ENCODE measurements at regions not wholly inside any gene's neighbourhood (a gene's known extent, or its start where the extent isn't known, plus 50 kb on each side); places are given as distances from the start of the nearest gene placed in this dataset.

DNA sequence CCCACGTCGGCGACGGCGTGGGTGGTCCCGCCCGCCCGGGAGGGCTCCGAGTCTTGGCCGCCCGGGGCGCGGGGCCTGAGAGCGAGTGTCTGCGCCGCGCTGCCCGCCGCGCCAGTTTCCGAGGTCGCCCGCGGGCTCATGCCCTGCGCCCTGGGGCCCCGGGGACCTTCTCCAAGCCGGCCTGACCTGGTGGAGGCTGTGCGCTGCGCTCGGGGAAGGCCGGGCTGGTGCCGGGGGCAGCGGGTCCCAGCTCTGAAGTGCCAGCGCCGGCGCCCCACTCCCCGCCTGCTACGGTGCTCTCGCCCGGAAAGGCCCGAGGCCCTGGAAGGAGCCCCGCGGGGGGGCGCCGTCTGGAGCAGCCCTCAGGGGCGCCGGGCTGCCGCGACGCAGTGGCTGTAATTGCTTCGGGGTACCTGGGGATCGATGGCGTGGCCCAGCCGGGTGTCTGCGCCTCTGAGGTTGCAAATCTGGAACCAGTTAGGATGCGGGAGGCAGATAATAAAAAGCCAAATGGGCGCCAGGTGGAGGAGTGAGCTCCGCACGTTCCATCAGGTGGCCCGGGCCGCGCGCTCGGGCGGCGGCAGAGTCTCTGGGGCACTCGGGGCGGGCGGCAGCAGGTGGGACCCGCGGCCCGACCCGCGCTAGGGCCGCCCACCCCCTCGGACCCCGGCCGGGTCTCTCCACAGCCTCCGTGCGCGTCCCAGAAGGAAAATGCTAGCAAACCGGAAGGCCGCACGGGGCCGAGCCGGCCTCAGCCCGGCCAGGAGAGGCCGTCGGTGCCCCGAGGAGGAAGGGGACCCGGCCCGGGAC, 102.3 kb upstream of the DIO3 start:
- no peak for TF ChIP-seq POLR2A (IDR thresholded peaks at IDR 0.05)
- TF ChIP-seq, protein P1, sequence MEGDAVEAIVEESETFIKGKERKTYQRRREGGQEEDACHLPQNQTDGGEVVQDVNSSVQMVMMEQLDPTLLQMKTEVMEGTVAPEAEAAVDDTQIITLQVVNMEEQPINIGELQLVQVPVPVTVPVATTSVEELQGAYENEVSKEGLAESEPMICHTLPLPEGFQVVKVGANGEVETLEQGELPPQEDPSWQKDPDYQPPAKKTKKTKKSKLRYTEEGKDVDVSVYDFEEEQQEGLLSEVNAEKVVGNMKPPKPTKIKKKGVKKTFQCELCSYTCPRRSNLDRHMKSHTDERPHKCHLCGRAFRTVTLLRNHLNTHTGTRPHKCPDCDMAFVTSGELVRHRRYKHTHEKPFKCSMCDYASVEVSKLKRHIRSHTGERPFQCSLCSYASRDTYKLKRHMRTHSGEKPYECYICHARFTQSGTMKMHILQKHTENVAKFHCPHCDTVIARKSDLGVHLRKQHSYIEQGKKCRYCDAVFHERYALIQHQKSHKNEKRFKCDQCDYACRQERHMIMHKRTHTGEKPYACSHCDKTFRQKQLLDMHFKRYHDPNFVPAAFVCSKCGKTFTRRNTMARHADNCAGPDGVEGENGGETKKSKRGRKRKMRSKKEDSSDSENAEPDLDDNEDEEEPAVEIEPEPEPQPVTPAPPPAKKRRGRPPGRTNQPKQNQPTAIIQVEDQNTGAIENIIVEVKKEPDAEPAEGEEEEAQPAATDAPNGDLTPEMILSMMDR (IDR thresholded peaks at IDR 0.05), result no peak

Data from right lobe of liver (tissue), 4 donors.